Trophoblast cell (in vitro differentiated cells and primary cell): ENCODE measurements at regions not wholly inside any gene's neighbourhood (a gene's known extent, or its start where the extent isn't known, plus 50 kb on each side); places are given as distances from the start of the nearest gene placed in this dataset.

Experiments used
- DNase-seq, 2 donors: peaks; one replicate each; pipeline ENCODE4 v3.0.0-alpha.2; 2016
- H2AFZ ChIP-seq: 2 replicates; pipeline ENCODE4 v1.6.1; 2013; ENCODE audit warnings: low read length, moderate library complexity, mild to moderate bottlenecking; ENCODE audit not compliant: insufficient read depth, poor library complexity
- H2AK5ac ChIP-seq: 2 replicates; pipeline ENCODE4 v1.6.1; 2013; ENCODE audit warnings: mild to moderate bottlenecking, low read length
- H2BK120ac ChIP-seq: 2 replicates; pipeline ENCODE4 v1.6.1; 2013; ENCODE audit warnings: low read length, mild to moderate bottlenecking, moderate library complexity; ENCODE audit not compliant: insufficient read depth, poor library complexity
- H2BK12ac ChIP-seq: 2 replicates; pipeline ENCODE4 v1.6.1; 2013; ENCODE audit warnings: mild to moderate bottlenecking, low read length, moderate library complexity
- H2BK5ac ChIP-seq: 2 replicates; pipeline ENCODE4 v1.6.1; 2013; ENCODE audit warnings: low read length, low read depth, moderate library complexity, mild to moderate bottlenecking; ENCODE audit not compliant: poor library complexity
- H3K14ac ChIP-seq: 2 replicates; pipeline ENCODE4 v1.6.1; 2013; ENCODE audit warnings: mild to moderate bottlenecking, low read length
- H3K18ac ChIP-seq: 2 replicates; pipeline ENCODE4 v1.6.1; 2013; ENCODE audit warnings: mild to moderate bottlenecking, low read length
- H3K23ac ChIP-seq: 2 replicates; pipeline ENCODE4 v1.6.1; 2013; ENCODE audit warnings: low read length
- H3K27ac ChIP-seq: 2 replicates; pipeline ENCODE4 v1.5.1; 2013; ENCODE audit warnings: low read depth, mild to moderate bottlenecking, inconsistent platforms, low read length, moderate library complexity
- H3K27me3 ChIP-seq: 2 replicates; pipeline ENCODE4 v1.6.1; 2013; ENCODE audit warnings: inconsistent platforms, mild to moderate bottlenecking, low read length, moderate library complexity; ENCODE audit not compliant: insufficient read depth
- H3K36me3 ChIP-seq, 2 experiments: 1 replicate in 1 of 2; 2 replicates in 1 of 2; pipeline ENCODE4 v1.6.1; 2013; ENCODE audit warnings: low read length in 2 of 2, mild to moderate bottlenecking in 2 of 2, moderate library complexity in 1 of 2; ENCODE audit not compliant: insufficient read depth in 2 of 2, control insufficient read depth in 1 of 2
- H3K4ac ChIP-seq: 2 replicates; pipeline ENCODE4 v1.6.1; 2013; ENCODE audit warnings: low read depth, mild to moderate bottlenecking, low read length, moderate library complexity
- H3K4me1 ChIP-seq, 2 experiments: 1 replicate in 1 of 2; 2 replicates in 1 of 2; pipeline ENCODE4 v1.6.1; 2013; ENCODE audit warnings: low read length in 2 of 2, mild to moderate bottlenecking in 2 of 2, moderate library complexity in 1 of 2; ENCODE audit not compliant: insufficient read depth in 2 of 2, control insufficient read depth in 1 of 2
- H3K4me2 ChIP-seq: 2 replicates; pipeline ENCODE4 v1.6.1; 2013; ENCODE audit warnings: inconsistent platforms, mild to moderate bottlenecking, low read length, moderate library complexity
- H3K4me3 ChIP-seq: 2 replicates; pipeline ENCODE4 v1.5.1; 2013; ENCODE audit warnings: mild to moderate bottlenecking, low read depth, low read length, inconsistent platforms
- H3K79me1 ChIP-seq: one replicate; pipeline ENCODE4 v1.6.1; 2013; ENCODE audit warnings: low read length
- H3K79me2 ChIP-seq: 2 replicates; pipeline ENCODE4 v1.6.1; 2013; ENCODE audit warnings: low read length, mild to moderate bottlenecking; ENCODE audit not compliant: control insufficient read depth, insufficient read depth, poor library complexity
- H3K9ac ChIP-seq: 2 replicates; pipeline ENCODE4 v1.6.1; 2013; ENCODE audit warnings: mild to moderate bottlenecking, low read length
- H3K9me3 ChIP-seq: 2 replicates; pipeline ENCODE4 v1.6.1; 2013; ENCODE audit warnings: low read depth, mild to moderate bottlenecking, control low read depth, inconsistent platforms, low read length; ENCODE audit not compliant: insufficient read depth
- H4K12ac ChIP-seq: 2 replicates; pipeline ENCODE4 v1.6.1; 2013; ENCODE audit warnings: low read depth, mild to moderate bottlenecking, low read length, moderate library complexity
- H4K8ac ChIP-seq: 2 replicates; pipeline ENCODE4 v1.6.1; 2013; ENCODE audit warnings: low read depth, mild to moderate bottlenecking, low read length, moderate library complexity
- H4K91ac ChIP-seq: one replicate; pipeline ENCODE4 v1.6.1; 2013; ENCODE audit warnings: low read depth, mild to moderate bottlenecking, low read length, moderate library complexity
- WGBS: extraction: QIAGEN DNeasy Blood & Tissue Kit; methylation state at CpG from one replicate; pipeline ENCODE4 v1.1.7; 2013; ENCODE audit warnings: missing lambda C conversion rate; ENCODE audit not compliant: insufficient read length, insufficient coverage; ENCODE audit errors: extremely low coverage; 5-methylcytosine and 5-hydroxymethylcytosine counted together

GRCh38 chr4:154018659-154019058, 229.8 kb upstream of the SFRP2 start:
- Histone ChIP-seq H3K36me3 (no peaks in the 10 kb centered on the region), H3K79me2 (no peaks in the 10 kb centered on the region), H2BK120ac (no peak overlapping the region), H2BK12ac (no peak overlapping the region), H3K18ac (no peak overlapping the region), H3K9me3 (no peaks in the 10 kb centered on the region), H3K4ac (no peak overlapping the region), H4K12ac (no peak overlapping the region), H3K27me3 (no peaks in the 10 kb centered on the region), H4K8ac (no peak overlapping the region), H2AFZ (no peak overlapping the region), H3K27ac (no peak overlapping the region), H4K91ac (no peak overlapping the region), H3K23ac (no peak overlapping the region), H3K4me3 (no peak overlapping the region), H2AK5ac (no peak overlapping the region), H3K9ac (no peak overlapping the region), H3K4me1 (no peaks in the 10 kb centered on the region), H3K14ac (no peak overlapping the region), H3K79me1 (no peaks in the 10 kb centered on the region), H2BK5ac (no peak overlapping the region), H3K4me2 (no peak overlapping the region)
- no CpG with 5 or more reads among the region's 4 CpGs for WGBS
- no peak for DNase-seq

DNA sequence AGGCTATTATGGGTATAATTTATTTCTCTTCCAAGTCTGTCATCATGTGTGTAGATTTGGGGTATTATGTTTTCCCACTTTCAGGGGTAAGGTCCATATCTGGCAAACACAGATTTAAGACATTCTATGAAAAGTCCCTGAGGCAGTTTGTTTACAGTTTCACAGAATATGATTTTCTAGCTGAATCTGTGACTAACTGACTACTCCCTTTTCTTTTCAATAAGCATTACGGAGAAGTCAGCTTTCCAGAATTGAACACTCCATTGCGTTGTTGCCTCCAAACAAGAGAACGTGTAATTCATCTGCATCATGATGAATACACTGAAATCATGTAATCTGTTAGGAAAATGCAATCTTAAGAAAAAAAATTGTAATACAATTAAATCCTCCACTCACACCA, 226.7 kb upstream of the SFRP2 start:
- peaks cover 0 to 1% of the 10 kb centered on the region in 2 experiments for H3K36me3 ChIP-seq
- no peak overlapping the region for H3K14ac ChIP-seq
- no peaks in the 10 kb centered on the region for H3K27me3 ChIP-seq
- no peaks in the 10 kb centered on the region for H3K79me2 ChIP-seq
- H3K27ac ChIP-seq: no peak overlapping the region
- no peak overlapping the region for H4K91ac ChIP-seq
- H3K18ac ChIP-seq: no peak overlapping the region
- no peak overlapping the region for H2BK120ac ChIP-seq
- H2AK5ac ChIP-seq: no peak overlapping the region
- no peak overlapping the region for H3K9ac ChIP-seq
- no peak overlapping the region for H2BK5ac ChIP-seq
- H4K8ac ChIP-seq: no peak overlapping the region
- H3K9me3 ChIP-seq: no peaks in the 10 kb centered on the region
- no peak for DNase-seq
- H3K4me2 ChIP-seq: no peak overlapping the region
- no peak overlapping the region for H3K4me3 ChIP-seq
- no peak overlapping the region for H2AFZ ChIP-seq
- no peaks in the 10 kb centered on the region for H3K79me1 ChIP-seq
- WGBS: no CpG with 5 or more reads among the region's 3 CpGs
- no peaks in the 10 kb centered on the region for H3K4me1 ChIP-seq
- H4K12ac ChIP-seq: no peak overlapping the region
- H3K23ac ChIP-seq: no peak overlapping the region
- H3K4ac ChIP-seq: no peak overlapping the region
- no peak overlapping the region for H2BK12ac ChIP-seq

GRCh38 chr4:154014407-154015321, 225.8 kb upstream of the SFRP2 start:
- Histone ChIP-seq H4K91ac (no peak overlapping the region), H4K8ac (no peak overlapping the region), H3K4ac (no peak overlapping the region), H2BK12ac (no peak overlapping the region), H3K23ac (no peak overlapping the region), H3K79me1 (peaks cover 4% of the 10 kb centered on the region), H4K12ac (no peak overlapping the region), H2AK5ac (no peak overlapping the region), H2AFZ (no peak overlapping the region), H3K14ac (no peak overlapping the region), H3K4me1 (peaks cover 0 to 3% of the 10 kb centered on the region in 2 experiments), H2BK120ac (no peak overlapping the region), H2BK5ac (no peak overlapping the region), H3K27ac (no peak overlapping the region), H3K79me2 (no peaks in the 10 kb centered on the region), H3K36me3 (peaks cover 0 to 2% of the 10 kb centered on the region in 2 experiments), H3K9me3 (no peaks in the 10 kb centered on the region), H3K18ac (no peak overlapping the region), H3K9ac (no peak overlapping the region), H3K4me3 (no peak overlapping the region), H3K27me3 (no peaks in the 10 kb centered on the region), H3K4me2 (no peak overlapping the region)
- no CpG with 5 or more reads among the region's 7 CpGs for WGBS
- DNase-seq: no peak

GRCh38 chr4:154013576-154013975, 224.7 kb upstream of the SFRP2 start:
- no peaks in the 10 kb centered on the region for H3K9me3 ChIP-seq
- H3K4ac ChIP-seq: no peak overlapping the region
- no peak overlapping the region for H3K23ac ChIP-seq
- H3K27me3 ChIP-seq: no peaks in the 10 kb centered on the region
- no peak overlapping the region for H2BK12ac ChIP-seq
- no peak overlapping the region for H3K4me3 ChIP-seq
- H3K18ac ChIP-seq: no peak overlapping the region
- H3K36me3 ChIP-seq: peaks cover 0 to 2% of the 10 kb centered on the region in 2 experiments
- H2BK5ac ChIP-seq: no peak overlapping the region
- H3K27ac ChIP-seq: no peak overlapping the region
- H3K4me2 ChIP-seq: no peak overlapping the region
- H2BK120ac ChIP-seq: no peak overlapping the region
- H2AK5ac ChIP-seq: no peak overlapping the region
- no peaks in the 10 kb centered on the region for H3K79me2 ChIP-seq
- no peak for DNase-seq
- H2AFZ ChIP-seq: no peak overlapping the region
- H4K12ac ChIP-seq: no peak overlapping the region
- no peak overlapping the region for H4K8ac ChIP-seq
- no peak overlapping the region for H3K9ac ChIP-seq
- peaks cover 3 to 8% of the 10 kb centered on the region in 2 experiments for H3K4me1 ChIP-seq
- peaks cover 9% of the 10 kb centered on the region for H3K79me1 ChIP-seq
- H3K14ac ChIP-seq: no peak overlapping the region
- no peak overlapping the region for H4K91ac ChIP-seq
